ENCODE measurements at regions not wholly inside any gene's neighbourhood (a gene's known extent, or its start where the extent isn't known, plus 50 kb on each side); places are given as distances from the start of the nearest gene placed in this dataset.

- WGBS, 4 donors: 50 to 76% (median 68%) methylated on average over 1 of the region's 1 CpG
- Histone ChIP-seq H3K4me3 (no peak overlapping the region), H3K27ac (no peak overlapping the region), H3K4me1 (no peaks in the 10 kb centered on the region), H3K27me3 (no peaks in the 10 kb centered on the region), H3K9me3 (peaks cover 0 to 9% (median 0%) of the 10 kb centered on the region in 12 donors), H3K36me3 (no peaks in the 10 kb centered on the region)
- TF ChIP-seq, protein P1, sequence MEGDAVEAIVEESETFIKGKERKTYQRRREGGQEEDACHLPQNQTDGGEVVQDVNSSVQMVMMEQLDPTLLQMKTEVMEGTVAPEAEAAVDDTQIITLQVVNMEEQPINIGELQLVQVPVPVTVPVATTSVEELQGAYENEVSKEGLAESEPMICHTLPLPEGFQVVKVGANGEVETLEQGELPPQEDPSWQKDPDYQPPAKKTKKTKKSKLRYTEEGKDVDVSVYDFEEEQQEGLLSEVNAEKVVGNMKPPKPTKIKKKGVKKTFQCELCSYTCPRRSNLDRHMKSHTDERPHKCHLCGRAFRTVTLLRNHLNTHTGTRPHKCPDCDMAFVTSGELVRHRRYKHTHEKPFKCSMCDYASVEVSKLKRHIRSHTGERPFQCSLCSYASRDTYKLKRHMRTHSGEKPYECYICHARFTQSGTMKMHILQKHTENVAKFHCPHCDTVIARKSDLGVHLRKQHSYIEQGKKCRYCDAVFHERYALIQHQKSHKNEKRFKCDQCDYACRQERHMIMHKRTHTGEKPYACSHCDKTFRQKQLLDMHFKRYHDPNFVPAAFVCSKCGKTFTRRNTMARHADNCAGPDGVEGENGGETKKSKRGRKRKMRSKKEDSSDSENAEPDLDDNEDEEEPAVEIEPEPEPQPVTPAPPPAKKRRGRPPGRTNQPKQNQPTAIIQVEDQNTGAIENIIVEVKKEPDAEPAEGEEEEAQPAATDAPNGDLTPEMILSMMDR (IDR thresholded peaks at IDR 0.05): no peak
- intact Hi-C loops (cut with DNase I): no loop called here
- no peak for DNase-seq
- no peak for ATAC-seq
Measured at GRCh38 chr1:214989341-214989740, 93.2 kb upstream of the KCNK2 start.

GRCh38 chr1:214990619-214991018 is 91.9 kb upstream of the KCNK2 start:
- WGBS, 4 donors: 87 to 94% (median 91%) methylated on average over 3 of the region's 3 CpGs
- intact Hi-C loops (cut with DNase I): no loop called here
- ATAC-seq (no peak), DNase-seq (no peak)
- no peaks in the 10 kb centered on the region for H3K36me3 ChIP-seq
- no peaks in the 10 kb centered on the region for H3K27me3 ChIP-seq
- no peak overlapping the region for H3K4me3 ChIP-seq
- no peaks in the 10 kb centered on the region for H3K9me3 ChIP-seq
- H3K4me1 ChIP-seq: no peaks in the 10 kb centered on the region
- TF ChIP-seq, protein P1 (IDR thresholded peaks at IDR 0.05): no peak
- no peak for TF ChIP-seq POLR2A (IDR thresholded peaks at IDR 0.05)
- H3K27ac ChIP-seq: no peak overlapping the region

DNA sequence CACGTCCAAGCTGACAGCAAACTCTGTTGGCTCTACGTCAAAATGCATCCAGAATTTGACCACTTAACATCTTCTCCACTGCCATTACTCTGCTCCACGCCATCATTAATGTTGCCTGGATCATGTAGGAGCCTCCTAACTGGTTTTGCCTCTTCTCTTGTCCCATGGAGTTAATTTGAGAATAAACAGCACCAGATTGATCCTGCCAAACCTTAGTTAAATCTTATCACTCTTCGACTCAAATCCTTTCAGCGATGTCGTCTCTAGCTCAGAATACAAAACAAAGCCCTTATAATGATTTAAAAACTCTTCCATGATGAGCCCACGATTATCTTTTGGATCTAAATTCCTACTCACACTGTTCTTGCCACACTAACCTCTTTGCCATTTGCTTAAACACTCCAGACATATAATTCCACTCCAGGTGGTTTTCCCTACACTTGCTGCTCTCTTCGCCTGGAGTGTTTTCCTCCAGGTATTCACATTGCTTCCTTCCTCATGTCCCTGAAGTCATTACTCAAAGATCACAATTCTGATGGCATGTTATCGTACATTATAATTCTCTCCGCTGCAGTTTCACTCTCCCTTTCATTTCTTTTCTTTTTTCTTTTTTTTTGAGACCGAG is 90.7 kb upstream of the KCNK2 start:
- H3K9me3 ChIP-seq: no peaks in the 10 kb centered on the region
- H3K4me1 ChIP-seq: no peaks in the 10 kb centered on the region
- intact Hi-C loops (cut with DNase I): no loop called here
- H3K27ac ChIP-seq: no peak overlapping the region
- H3K27me3 ChIP-seq: no peaks in the 10 kb centered on the region
- no peak overlapping the region for H3K4me3 ChIP-seq
- ATAC-seq (no peak), DNase-seq (no peak)
- no peaks in the 10 kb centered on the region for H3K36me3 ChIP-seq
- TF ChIP-seq POLR2A (IDR thresholded peaks at IDR 0.05): no peak
- TF ChIP-seq, protein P1 (IDR thresholded peaks at IDR 0.05): no peak
- WGBS, 4 donors: 65 to 72% (median 68%) methylated on average over 11 of the region's 11 CpGs

GRCh38 chr1:214993419-214993818 is 89.1 kb upstream of the KCNK2 start:
- DNase-seq (no peak), ATAC-seq (no peak)
- no peaks in the 10 kb centered on the region for H3K9me3 ChIP-seq
- no peaks in the 10 kb centered on the region for H3K4me1 ChIP-seq
- TF ChIP-seq POLR2A (IDR thresholded peaks at IDR 0.05): no peak
- TF ChIP-seq, protein P1 (IDR thresholded peaks at IDR 0.05): no peak
- H3K36me3 ChIP-seq: no peaks in the 10 kb centered on the region
- intact Hi-C loops (cut with DNase I): no loop called here
- no peak overlapping the region for H3K27ac ChIP-seq
- no peaks in the 10 kb centered on the region for H3K27me3 ChIP-seq
- H3K4me3 ChIP-seq: no peak overlapping the region

All from heart left ventricle (tissue), 16 donors.